Body of pancreas (tissue), 4 donors: ENCODE measurements at regions not wholly inside any gene's neighbourhood (a gene's known extent, or its start where the extent isn't known, plus 50 kb on each side); places are given as distances from the start of the nearest gene placed in this dataset.

ENCODE experiments used
- ATAC-seq: fragments of 150-250 bp; one replicate; pipeline ENCODE4 v1.9.1; 2016
- DNase-seq, 4 donors: peaks; one replicate each; pipeline ENCODE4 v3.0.0-alpha.2; 2019
- H3K27ac ChIP-seq, 4 donors: fragments of 200-600 bp; sonication (generic); 1 replicate in 3 of 4; 2 replicates in 1 of 4; pipeline versions ENCODE4 v1.5.1 to v1.6.1; 2016 to 2019; ENCODE audit warnings: mild to moderate bottlenecking in 1 of 4, mixed read lengths in 1 of 4, moderate library complexity in 1 of 4
- H3K27me3 ChIP-seq, 2 donors: fragments of 200-600 bp; sonication (generic); one replicate each; pipeline ENCODE4 v1.6.0; 2016; ENCODE audit warnings: mild to moderate bottlenecking in 1 of 2
- H3K36me3 ChIP-seq, 2 donors: fragments of 200-600 bp; sonication (generic); replicated peaks in 1 of 2; 2 replicates each; pipeline ENCODE4 v1.5.1; 2016; ENCODE audit warnings: low read depth in 2 of 2; ENCODE audit not compliant: insufficient read depth in 1 of 2
- H3K4me1 ChIP-seq: fragments of 200-600 bp; sonication (generic); one replicate; pipeline ENCODE4 v1.6.0; 2016
- H3K4me3 ChIP-seq, 2 donors: fragments of 200-600 bp; sonication (generic); 1 replicate in 1 of 2; 2 replicates in 1 of 2; pipeline ENCODE4 v1.5.1; 2016 to 2019
- H3K9me3 ChIP-seq, 3 donors: fragments of 200-600 bp; sonication (generic); 1 replicate in 2 of 3; 2 replicates in 1 of 3; pipeline ENCODE4 v1.5.1; 2016
- POLR2A ChIP-seq, 3 donors: fragments of 450-650 bp; IDR thresholded peaks; one replicate each; pipeline ENCODE4 v1.6.1; 2016; ENCODE audit warnings: antibody characterized with exemption in 3 of 3, mild to moderate bottlenecking in 2 of 3
- WGBS, 2 donors: methylation state at CpG; one replicate each; pipeline ENCODE4 v1.1.5; 2017; 5-methylcytosine and 5-hydroxymethylcytosine counted together
- intact Hi-C: fragments of 100-400 bp; cut with DNase I; formaldehyde crosslinking; loops from one replicate; pipeline ENCODE4 v1.15.1; 2023
- TF ChIP-seq, protein P1 (sequence below), 7 experiments: fragments of 450-650 bp in 4 of 7; fragments of 200-600 bp in 3 of 7; sonication (generic) in 3 of 7; IDR thresholded peaks; one replicate each; pipeline ENCODE4 v1.5.1; 2016 to 2019; ENCODE audit warnings: antibody characterized with exemption in 7 of 7

DNA sequence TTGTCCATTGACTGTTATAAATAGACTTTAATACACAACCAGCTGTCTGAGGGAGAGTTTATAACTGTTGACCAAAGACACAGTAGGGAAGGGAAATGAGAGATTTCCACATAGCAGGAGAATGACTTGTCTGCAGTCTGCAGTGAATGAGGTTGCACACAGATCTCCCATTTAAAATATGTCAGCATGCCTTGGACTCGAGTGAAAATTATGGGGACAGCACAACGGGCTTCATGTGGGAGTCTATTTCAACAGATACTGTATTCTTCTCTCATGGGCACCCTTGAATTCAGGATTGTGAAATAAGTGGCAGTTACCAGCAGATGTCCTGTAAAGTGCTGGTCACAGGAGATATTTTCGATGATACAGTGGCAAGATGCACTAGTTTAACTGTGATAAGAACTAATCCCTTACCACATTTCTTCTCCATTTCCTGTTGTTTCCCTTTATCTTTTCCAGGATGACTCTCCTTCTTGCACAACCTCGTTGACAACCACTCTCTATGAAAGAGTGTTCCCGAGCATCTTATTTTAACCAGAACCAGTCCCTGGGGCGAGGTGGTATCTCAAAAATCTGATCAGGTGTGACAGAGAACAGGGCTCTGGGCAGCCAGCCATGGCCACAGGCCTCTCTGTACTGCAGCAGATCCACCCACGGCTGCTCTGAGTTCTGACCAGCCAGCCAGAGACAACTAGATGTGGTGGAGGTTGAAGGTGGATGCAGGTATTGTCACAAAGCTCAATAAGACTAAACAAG, 51.5 kb upstream of the MAP3K1 start:
- Histone ChIP-seq H3K9me3 (no peaks in the 10 kb centered on the region), H3K27me3 (no peaks in the 10 kb centered on the region), H3K27ac (no peak overlapping the region), H3K4me3 (no peak overlapping the region), H3K36me3 (no peaks in the 10 kb centered on the region), H3K4me1 (peaks cover 15% of the 10 kb centered on the region)
- intact Hi-C loops, result no loop called here
- 37 to 42% methylated on average over 7 of the region's 7 CpGs for WGBS, 2 donors
- DNase-seq (peak in 3 of 4 donors; percentile 19 to 23 (median 19)), ATAC-seq (no peak)
- no peak for TF ChIP-seq POLR2A (IDR thresholded peaks at IDR 0.05)
- TF ChIP-seq, protein P1, sequence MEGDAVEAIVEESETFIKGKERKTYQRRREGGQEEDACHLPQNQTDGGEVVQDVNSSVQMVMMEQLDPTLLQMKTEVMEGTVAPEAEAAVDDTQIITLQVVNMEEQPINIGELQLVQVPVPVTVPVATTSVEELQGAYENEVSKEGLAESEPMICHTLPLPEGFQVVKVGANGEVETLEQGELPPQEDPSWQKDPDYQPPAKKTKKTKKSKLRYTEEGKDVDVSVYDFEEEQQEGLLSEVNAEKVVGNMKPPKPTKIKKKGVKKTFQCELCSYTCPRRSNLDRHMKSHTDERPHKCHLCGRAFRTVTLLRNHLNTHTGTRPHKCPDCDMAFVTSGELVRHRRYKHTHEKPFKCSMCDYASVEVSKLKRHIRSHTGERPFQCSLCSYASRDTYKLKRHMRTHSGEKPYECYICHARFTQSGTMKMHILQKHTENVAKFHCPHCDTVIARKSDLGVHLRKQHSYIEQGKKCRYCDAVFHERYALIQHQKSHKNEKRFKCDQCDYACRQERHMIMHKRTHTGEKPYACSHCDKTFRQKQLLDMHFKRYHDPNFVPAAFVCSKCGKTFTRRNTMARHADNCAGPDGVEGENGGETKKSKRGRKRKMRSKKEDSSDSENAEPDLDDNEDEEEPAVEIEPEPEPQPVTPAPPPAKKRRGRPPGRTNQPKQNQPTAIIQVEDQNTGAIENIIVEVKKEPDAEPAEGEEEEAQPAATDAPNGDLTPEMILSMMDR (IDR thresholded peaks at IDR 0.05), result no peak

GRCh38 chr5:56763182-56763581, 52.2 kb upstream of the MAP3K1 start:
- H3K27ac ChIP-seq, result no peak overlapping the region
- WGBS, 2 donors, result 92 to 100% methylated on average over 1 of the region's 1 CpG
- no peaks in the 10 kb centered on the region for H3K9me3 ChIP-seq
- ATAC-seq (no peak), DNase-seq (no peak)
- H3K4me3 ChIP-seq, result no peak overlapping the region
- intact Hi-C loops, result no loop called here
- no peak for TF ChIP-seq POLR2A (IDR thresholded peaks at IDR 0.05)
- TF ChIP-seq, protein P1 (IDR thresholded peaks at IDR 0.05), result no peak
- H3K36me3 ChIP-seq, result no peaks in the 10 kb centered on the region
- no peaks in the 10 kb centered on the region for H3K27me3 ChIP-seq
- peaks cover 15% of the 10 kb centered on the region for H3K4me1 ChIP-seq

- Histone ChIP-seq H3K27ac (no peak overlapping the region), H3K4me3 (no peak overlapping the region), H3K4me1 (peaks cover 15% of the 10 kb centered on the region), H3K36me3 (no peaks in the 10 kb centered on the region), H3K27me3 (no peaks in the 10 kb centered on the region), H3K9me3 (no peaks in the 10 kb centered on the region)
- WGBS, 2 donors, result 82 to 86% methylated on average over 4 of the region's 4 CpGs
- TF ChIP-seq, protein P1 (IDR thresholded peaks at IDR 0.05), result no peak
- TF ChIP-seq POLR2A (IDR thresholded peaks at IDR 0.05), result no peak
- DNase-seq, result no peak
- no peak for ATAC-seq
- intact Hi-C loops, result no loop called here
Measured at GRCh38 chr5:56761151-56761885, 54.0 kb upstream of the MAP3K1 start.

GRCh38 chr5:56760723-56761122, 54.6 kb upstream of the MAP3K1 start:
- ATAC-seq, result no peak

More at GRCh38 chr5:56760723-56761122, 54.6 kb upstream of the MAP3K1 start:
- intact Hi-C loops, result no loop called here
- 72 to 87% methylated on average over 5 of the region's 5 CpGs for WGBS, 2 donors
- Histone ChIP-seq H3K27ac (no peak overlapping the region), H3K36me3 (no peaks in the 10 kb centered on the region), H3K9me3 (no peaks in the 10 kb centered on the region), H3K27me3 (no peaks in the 10 kb centered on the region), H3K4me1 (peaks cover 15% of the 10 kb centered on the region), H3K4me3 (no peak overlapping the region)
- TF ChIP-seq, protein P1 (IDR thresholded peaks at IDR 0.05), result no peak
- TF ChIP-seq POLR2A (IDR thresholded peaks at IDR 0.05), result no peak
- DNase-seq, result no peak
